IPS DF 6.9 (cell line): ENCODE measurements at regions not wholly inside any gene's neighbourhood (a gene's known extent, or its start where the extent isn't known, plus 50 kb on each side); places are given as distances from the start of the nearest gene placed in this dataset.
"Not testable (repeated sequence)": the region's sequence is repeated elsewhere in the genome, so short reads cannot be mapped to it uniquely, and the experiment has no call there.

Experiments
- DNase-seq: peaks from one replicate; pipeline ENCODE4 v3.0.0-alpha.2; 2013; ENCODE audit warnings: low read depth, low spot score
- H3K27ac ChIP-seq: one replicate; pipeline ENCODE4 v1.5.1; 2013; ENCODE audit warnings: low read length, control low read depth
- H3K27me3 ChIP-seq: 2 replicates; pipeline ENCODE4 v1.6.1; 2013; ENCODE audit warnings: mild to moderate bottlenecking, low read length; ENCODE audit not compliant: control insufficient read depth, insufficient read depth
- H3K36me3 ChIP-seq: 2 replicates; pipeline ENCODE4 v1.6.1; 2013; ENCODE audit warnings: low read length; ENCODE audit not compliant: control insufficient read depth, insufficient read depth
- H3K4me1 ChIP-seq: 2 replicates; pipeline ENCODE4 v1.6.1; 2013; ENCODE audit warnings: low read length; ENCODE audit not compliant: control insufficient read depth, insufficient read depth
- H3K4me3 ChIP-seq: 2 replicates; pipeline ENCODE4 v1.5.1; 2013; ENCODE audit warnings: mild to moderate bottlenecking, low read length
- H3K9me3 ChIP-seq: 2 replicates; pipeline ENCODE4 v1.6.1; 2013; ENCODE audit warnings: low read length, inconsistent platforms; ENCODE audit not compliant: control insufficient read depth, insufficient read depth
- WGBS: extraction: QIAGEN DNeasy Blood & Tissue Kit; methylation state at CpG from one replicate; pipeline ENCODE4 v1.1.7; 2013; ENCODE audit warnings: mixed read lengths, missing lambda C conversion rate; ENCODE audit not compliant: insufficient read length, insufficient coverage; 5-methylcytosine and 5-hydroxymethylcytosine counted together

DNA sequence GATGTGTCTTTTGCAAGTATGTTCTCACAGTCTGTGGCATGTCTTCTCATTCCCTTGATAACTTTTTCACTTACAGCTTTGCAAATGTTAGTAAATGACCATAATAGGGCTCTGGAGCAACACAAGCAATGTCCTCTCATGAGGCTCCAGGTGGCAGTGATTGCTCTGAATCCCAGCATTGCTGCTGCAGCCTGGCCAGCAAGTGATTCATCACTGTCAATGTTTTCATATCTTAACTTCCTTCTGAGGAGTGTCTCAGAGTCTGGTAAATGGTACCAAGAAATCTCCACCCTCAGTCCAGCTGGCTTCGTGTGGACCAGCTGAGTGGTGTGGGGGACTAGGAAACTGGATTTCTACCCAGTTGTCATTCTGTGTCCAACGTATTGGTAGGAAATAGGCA lies 139.6 kb downstream of the MYLK4 start:
- no peak overlapping the region for H3K4me3 ChIP-seq
- H3K36me3 ChIP-seq = no peaks in the 10 kb centered on the region
- no peak overlapping the region for H3K27ac ChIP-seq
- no CpG with 5 or more reads among the region's 2 CpGs for WGBS
- no peaks in the 10 kb centered on the region for H3K9me3 ChIP-seq
- H3K4me1 ChIP-seq = no peaks in the 10 kb centered on the region
- no peaks in the 10 kb centered on the region for H3K27me3 ChIP-seq
- DNase-seq = no peak

DNA sequence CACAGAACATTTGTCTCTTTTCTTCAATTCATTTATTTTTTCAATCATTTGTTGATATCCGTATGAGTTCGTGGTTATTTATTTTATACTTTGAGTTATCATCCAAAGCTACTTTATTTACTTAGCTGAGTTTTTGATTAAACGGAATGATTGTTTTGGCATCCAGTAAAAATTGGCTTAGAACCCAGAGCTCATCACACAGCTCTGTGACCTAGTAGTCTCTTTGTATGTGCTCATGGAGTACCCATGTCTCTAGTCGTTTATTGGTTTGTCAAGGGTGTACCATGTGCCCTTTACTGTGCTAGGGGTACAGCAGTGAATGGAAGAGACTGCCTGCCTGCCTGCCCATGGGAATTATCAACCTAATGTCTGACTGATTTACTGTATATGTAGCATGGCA lies 142.2 kb downstream of the MYLK4 start:
- no peaks in the 10 kb centered on the region for H3K4me1 ChIP-seq
- WGBS = no CpG with 5 or more reads among the region's 4 CpGs
- H3K27ac ChIP-seq = no peak overlapping the region

DNA sequence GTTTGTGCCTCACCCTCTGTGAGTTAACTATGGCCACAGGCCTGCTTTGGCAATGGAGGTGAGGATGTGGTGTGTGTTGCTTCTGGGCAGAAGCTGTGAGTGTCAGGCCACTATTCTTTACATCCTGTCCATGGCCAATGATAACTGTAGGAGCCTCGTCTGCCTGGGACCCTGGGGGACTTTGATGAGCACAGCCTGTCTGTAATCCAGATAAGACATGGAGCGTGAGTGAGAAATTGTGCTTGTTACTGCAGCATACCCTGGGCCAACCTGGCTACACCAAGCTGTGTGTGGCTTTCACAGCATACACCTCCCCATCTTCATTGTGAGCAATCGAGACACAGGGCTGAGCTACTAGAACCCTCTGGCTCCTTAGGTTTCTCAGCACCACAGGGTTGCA lies 150.4 kb downstream of the MYLK4 start:
- no peaks in the 10 kb centered on the region for H3K27me3 ChIP-seq
- H3K4me1 ChIP-seq = no peaks in the 10 kb centered on the region
- no peak overlapping the region for H3K27ac ChIP-seq
- no CpG with 5 or more reads among the region's 3 CpGs for whole genome bisulfite sequencing
- no peak overlapping the region for H3K4me3 ChIP-seq
- H3K9me3 ChIP-seq = no peaks in the 10 kb centered on the region
- DNase-seq = no peak
- H3K36me3 ChIP-seq = no peaks in the 10 kb centered on the region

More for the DNA sequence above, 142.2 kb downstream of the MYLK4 start:
- Histone ChIP-seq H3K4me3 (no peak overlapping the region), H3K27me3 (no peaks in the 10 kb centered on the region), H3K9me3 (no peaks in the 10 kb centered on the region), H3K36me3 (no peaks in the 10 kb centered on the region)
- DNase-seq = no peak

DNA sequence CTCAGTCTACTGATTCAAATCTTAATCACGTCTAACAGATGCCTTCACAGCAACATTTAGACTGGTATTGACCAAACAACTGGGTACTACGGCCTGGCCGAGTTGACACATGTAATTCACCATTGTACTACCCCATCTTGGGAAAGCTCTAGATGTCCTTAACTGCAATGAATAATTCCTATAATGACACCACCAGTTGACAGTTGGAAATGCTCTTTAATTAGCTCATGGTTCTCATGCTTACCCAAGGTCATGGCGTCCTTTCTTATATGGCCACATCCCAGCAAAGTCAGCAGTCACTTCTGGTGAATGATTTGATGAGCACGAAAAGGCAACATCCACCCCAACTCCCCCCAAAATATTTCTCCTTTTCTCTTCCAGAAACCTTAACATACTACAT lies 150.9 kb downstream of the MYLK4 start:
- no CpG with 5 or more reads among the region's 5 CpGs for WGBS

DNA sequence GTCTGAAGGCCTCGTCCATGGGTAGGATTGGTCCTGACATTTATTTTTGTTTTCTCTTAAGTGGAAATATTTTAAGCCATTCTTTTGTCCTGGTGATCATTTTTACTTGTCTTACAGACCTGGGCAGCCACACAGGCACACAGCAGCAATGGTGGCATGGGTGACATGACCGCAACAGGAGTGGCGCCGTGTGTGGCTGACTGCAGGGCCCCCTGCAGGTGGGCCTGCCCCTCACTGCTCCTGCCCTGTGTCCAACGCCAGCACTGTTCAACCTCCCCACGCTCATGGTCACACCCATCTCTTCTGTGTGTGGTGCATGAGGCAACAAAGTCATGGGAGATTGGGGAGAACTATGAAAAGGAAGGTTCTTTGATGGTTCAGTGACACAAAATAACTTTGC lies 151.9 kb downstream of the MYLK4 start:
- Histone ChIP-seq H3K36me3 (no peaks in the 10 kb centered on the region), H3K27ac (no peak overlapping the region), H3K4me1 (no peaks in the 10 kb centered on the region), H3K27me3 (no peaks in the 10 kb centered on the region), H3K9me3 (no peaks in the 10 kb centered on the region), H3K4me3 (no peak overlapping the region)
- WGBS = no CpG with 5 or more reads among the region's 6 CpGs
- DNase-seq = no peak

More for the DNA sequence above, 150.9 kb downstream of the MYLK4 start:
- no peak for DNase-seq
- Histone ChIP-seq H3K4me1 (no peaks in the 10 kb centered on the region), H3K27me3 (no peaks in the 10 kb centered on the region), H3K27ac (no peak overlapping the region), H3K4me3 (no peak overlapping the region), H3K36me3 (no peaks in the 10 kb centered on the region), H3K9me3 (no peaks in the 10 kb centered on the region)

DNA sequence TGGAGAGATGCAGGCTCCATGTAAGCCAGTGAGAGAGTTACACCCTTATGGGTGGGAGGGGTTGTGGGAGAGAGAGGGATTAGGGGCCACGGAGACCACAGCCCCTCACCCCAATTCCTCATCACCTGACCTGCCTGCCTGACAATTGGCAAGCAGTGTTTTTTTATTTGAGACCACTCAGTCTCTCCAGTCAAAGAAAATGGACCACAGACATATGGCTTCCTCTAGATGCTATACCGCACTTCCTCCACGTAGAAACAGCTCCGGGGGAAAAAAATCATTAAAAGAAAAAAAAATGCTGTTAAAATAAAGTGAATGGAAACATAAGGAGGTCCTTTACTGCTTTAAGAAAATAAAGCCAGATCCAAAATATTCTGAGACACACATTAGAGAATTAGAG lies 152.7 kb downstream of the MYLK4 start:
- H3K9me3 ChIP-seq = no peaks in the 10 kb centered on the region
- no peak for DNase-seq
- no CpG with 5 or more reads among the region's 4 CpGs for WGBS
- no peaks in the 10 kb centered on the region for H3K4me1 ChIP-seq
- H3K4me3 ChIP-seq = no peak overlapping the region
- H3K27me3 ChIP-seq = no peaks in the 10 kb centered on the region
- no peaks in the 10 kb centered on the region for H3K36me3 ChIP-seq
- H3K27ac ChIP-seq = no peak overlapping the region

DNA sequence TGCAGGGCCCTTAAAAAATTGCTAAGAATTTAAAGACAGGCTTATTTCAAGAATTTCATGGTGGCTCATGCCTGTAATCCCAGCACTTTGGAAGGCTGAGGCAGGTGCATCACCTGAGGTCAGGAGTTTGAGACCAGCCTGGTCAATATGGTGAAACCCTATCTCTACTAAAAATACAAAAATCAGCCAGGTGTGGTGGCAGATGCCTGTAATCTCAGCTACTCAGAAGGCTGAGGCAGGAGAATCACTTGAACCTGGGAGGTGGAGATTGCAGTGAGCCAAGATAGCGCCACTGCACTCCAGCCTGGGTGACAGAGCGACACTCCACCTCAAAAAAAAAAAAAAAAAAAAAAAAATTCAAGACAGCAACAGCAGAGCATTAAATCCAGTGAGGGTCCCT lies 153.3 kb downstream of the MYLK4 start:
- not testable (repeated sequence) for H3K36me3 ChIP-seq, H3K27ac ChIP-seq, H3K4me3 ChIP-seq, H3K4me1 ChIP-seq, H3K27me3 ChIP-seq, DNase-seq, H3K9me3 ChIP-seq
- no CpG with 5 or more reads among the region's 2 CpGs for WGBS

DNA sequence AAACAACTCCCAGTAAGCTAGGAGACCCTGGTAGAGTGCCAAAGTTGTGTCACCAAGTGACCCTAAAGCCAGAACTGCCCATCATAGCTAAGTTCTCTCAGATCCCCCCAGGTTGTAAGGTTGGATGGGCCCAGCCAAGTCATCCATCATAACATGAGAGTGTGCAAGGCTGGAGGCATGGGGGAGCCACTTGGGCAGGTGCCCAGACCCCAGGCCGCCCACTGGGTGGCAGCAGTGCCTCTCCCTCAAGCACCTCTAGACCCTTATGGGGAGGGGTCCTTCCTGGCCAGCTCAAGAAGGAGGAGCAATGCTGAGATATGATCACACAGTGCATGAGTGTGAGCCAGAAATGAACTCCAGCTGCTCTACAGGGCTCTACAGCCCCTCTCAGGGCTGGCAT lies 154.5 kb downstream of the MYLK4 start:
- no peaks in the 10 kb centered on the region for H3K27me3 ChIP-seq

DNA sequence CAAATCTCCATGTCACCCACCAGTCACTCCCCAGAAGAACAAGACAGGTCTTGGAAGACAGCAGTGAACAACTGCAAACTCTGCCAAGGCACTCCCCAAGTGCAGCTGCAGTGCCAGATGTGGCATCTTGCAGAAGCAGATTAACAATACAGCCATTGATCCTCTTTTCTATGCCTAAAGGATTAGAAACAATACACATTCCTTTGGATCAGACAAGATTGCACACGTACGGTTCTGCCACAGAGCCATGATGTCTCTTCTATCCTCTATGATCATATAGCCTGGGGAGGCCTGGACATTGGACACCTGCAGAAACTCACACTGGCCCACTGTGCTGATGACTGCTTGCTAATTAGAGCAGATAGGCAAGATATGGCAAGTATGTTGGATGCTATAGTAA lies 155.9 kb downstream of the MYLK4 start:
- no peaks in the 10 kb centered on the region for H3K4me1 ChIP-seq
- no peaks in the 10 kb centered on the region for H3K27me3 ChIP-seq
- WGBS = no CpG with 5 or more reads among the region's 2 CpGs
- H3K36me3 ChIP-seq = no peaks in the 10 kb centered on the region
- no peak for DNase-seq
- no peak overlapping the region for H3K4me3 ChIP-seq
- H3K9me3 ChIP-seq = no peaks in the 10 kb centered on the region
- no peak overlapping the region for H3K27ac ChIP-seq

More for the DNA sequence above, 154.5 kb downstream of the MYLK4 start:
- Histone ChIP-seq H3K4me3 (no peak overlapping the region), H3K27ac (no peak overlapping the region), H3K36me3 (no peaks in the 10 kb centered on the region), H3K9me3 (no peaks in the 10 kb centered on the region), H3K4me1 (no peaks in the 10 kb centered on the region)
- DNase-seq = peak; percentile 18
- WGBS = no CpG with 5 or more reads among the region's 1 CpG

DNA sequence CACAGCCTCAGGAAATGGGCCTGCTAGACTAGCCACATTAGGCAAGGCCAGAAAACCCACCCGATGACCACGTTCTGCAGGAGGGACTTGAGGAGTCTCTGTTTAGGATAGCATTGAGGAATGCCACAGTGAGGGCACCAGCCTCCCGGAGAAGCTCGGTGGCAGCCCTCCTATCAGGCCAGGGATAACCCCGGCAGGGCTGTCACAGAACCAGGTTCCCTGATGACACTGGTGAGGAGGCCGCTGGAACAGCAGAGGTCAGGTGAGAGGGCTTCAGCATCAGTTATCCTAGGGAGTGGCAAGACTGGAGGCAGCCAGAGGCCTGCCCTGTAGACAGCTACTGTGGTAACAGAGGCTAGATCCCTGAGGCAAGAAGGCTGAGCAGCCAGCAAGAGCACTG lies 157.6 kb downstream of the MYLK4 start:
- Histone ChIP-seq H3K9me3 (no peaks in the 10 kb centered on the region), H3K4me3 (no peak overlapping the region), H3K36me3 (no peaks in the 10 kb centered on the region), H3K27ac (no peak overlapping the region), H3K27me3 (no peaks in the 10 kb centered on the region), H3K4me1 (peaks cover 3% of the 10 kb centered on the region; the same call in 1 of the 2 replicates)
- WGBS = no CpG with 5 or more reads among the region's 6 CpGs
- DNase-seq = no peak

DNA sequence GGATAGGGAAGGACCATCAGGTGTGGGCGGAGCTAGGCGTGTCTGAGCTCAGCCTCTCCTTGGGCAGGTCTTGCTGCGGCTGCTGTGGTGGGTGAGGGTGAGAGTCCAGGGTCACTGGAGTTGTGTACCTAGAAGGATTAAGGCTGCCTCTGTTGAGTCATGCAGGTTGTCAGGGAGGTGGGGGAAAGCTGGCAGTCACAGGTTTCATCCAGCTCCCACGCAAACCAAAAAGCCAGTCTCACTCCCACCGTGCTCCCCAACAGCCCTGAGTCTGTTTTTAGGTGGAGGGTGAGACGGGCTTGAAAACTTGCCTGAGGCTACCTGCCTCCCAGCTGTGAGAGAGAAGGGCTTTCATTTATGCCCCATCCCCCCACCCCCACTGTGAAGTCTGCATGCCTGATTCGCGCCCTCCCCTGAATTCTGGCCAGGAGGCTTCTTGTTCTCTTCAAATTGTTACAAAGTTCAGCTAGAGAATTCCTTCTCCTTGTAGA lies 161.5 kb downstream of the MYLK4 start:
- no CpG with 5 or more reads among the region's 8 CpGs for WGBS
- Histone ChIP-seq H3K4me1 (peaks cover 3% of the 10 kb centered on the region; the same call in 1 of the 2 replicates), H3K27me3 (no peaks in the 10 kb centered on the region), H3K9me3 (no peaks in the 10 kb centered on the region), H3K36me3 (no peaks in the 10 kb centered on the region), H3K4me3 (no peak overlapping the region), H3K27ac (no peak overlapping the region)
- no peak for DNase-seq
